ENCODE measurements at regions not wholly inside any gene's neighbourhood (a gene's known extent, or its start where the extent isn't known, plus 50 kb on each side); places are given as distances from the start of the nearest gene placed in this dataset.

GRCh38 chr11:19428206-19429002 is 187.7 kb upstream of the E2F8 start:
- in situ Hi-C loops (cut with MboI) = no loop called here
- BruUV-seq (replicated peaks) = no TSS peak
- ATAC-seq (0 out of 3 replicates have a peak, but pooled peaks have one; percentile 37), FAIRE-seq (peak; percentile 6), DNase-seq (ENCODE audit: extremely low read depth in 1 of 4, low spot score in 3 of 4) (no peak)
- WGBS (ENCODE audit: insufficient coverage, low coverage, missing lambda C conversion rate) = under 1% methylated on average over 8 of the region's 8 CpGs
- intact Hi-C loops (cut with micrococcal nuclease) = no loop called here
- no peak overlapping the region for H3K9ac ChIP-seq (ENCODE audit: insufficient read depth in 1 of 2, low read depth in 2 of 2, low read length in 2 of 2)
- no peak overlapping the region for H3K4me3 ChIP-seq
- no peaks in the 10 kb centered on the region for H4K20me1 ChIP-seq (replicated peaks; ENCODE audit: control insufficient read depth, insufficient read depth, low read length)
- POLR2A ChIA-PET = no interaction called here
- H3K27ac ChIP-seq (ENCODE audit: extremely low read depth, low read depth, low read length) = no peak overlapping the region
- H3K9me3 ChIP-seq (replicated peaks; ENCODE audit: control insufficient read depth, insufficient read depth, low read depth, low read length) = no peaks in the 10 kb centered on the region
- no peaks in the 10 kb centered on the region for H3K79me2 ChIP-seq (ENCODE audit: control insufficient read depth, insufficient read depth, low read length)
- CTCF ChIA-PET (ENCODE audit: low intra/inter-chr PET ratio) = no interaction called here
- no peak for TF ChIP-seq IFI16 (CRISPR knock-in tag; IDR thresholded peaks at IDR 0.05)
- TF ChIP-seq TRIM24 (IDR thresholded peaks at IDR 0.05) = no peak
- no peak for TF ChIP-seq ILK (tag; IDR thresholded peaks at IDR 0.05; ENCODE audit: borderline replicate concordance, low read depth)
- TF ChIP-seq CC2D1A (IDR thresholded peaks at IDR 0.05) = no peak
- TF ChIP-seq RFX7 (CRISPR knock-in tag; IDR thresholded peaks at IDR 0.05) = no peak
- no peak for TF ChIP-seq PPARD (CRISPR knock-in tag; IDR thresholded peaks at IDR 0.05)
- TF ChIP-seq MAFG (tag; conservative IDR thresholded peaks at IDR 0.05) = no peak
- no peak for TF ChIP-seq ZBTB33 (CRISPR knock-in tag; IDR thresholded peaks at IDR 0.05)
- TF ChIP-seq MAX (CRISPR knock-in tag; IDR thresholded peaks at IDR 0.05) = no peak
- no peak for TF ChIP-seq PHF20 (IDR thresholded peaks at IDR 0.05; ENCODE audit: partially characterized antibody)
- TF ChIP-seq GTF3C2 (IDR thresholded peaks at IDR 0.05; ENCODE audit: borderline replicate concordance, extremely low read depth, insufficient read length) = no peak
- TF ChIP-seq ZNF395 (CRISPR knock-in tag; IDR thresholded peaks at IDR 0.05) = no peak
- TF ChIP-seq SMARCA5 (IDR thresholded peaks at IDR 0.05) = no peak
- no peak for TF ChIP-seq KLF6 (CRISPR knock-in tag; IDR thresholded peaks at IDR 0.05; ENCODE audit: borderline replicate concordance)
- H3K4me2 ChIP-seq (ENCODE audit: insufficient read depth, low read length) = no peak overlapping the region
- H3K27me3 ChIP-seq (ENCODE audit: control insufficient read depth in 2 of 2, insufficient read depth in 2 of 2, low read length in 2 of 2) = peaks cover 10 to 31% of the 10 kb centered on the region in 2 experiments
- H3K4me1 ChIP-seq (replicated peaks in 1 of 2; ENCODE audit: control insufficient read depth in 2 of 2, insufficient read depth in 2 of 2, low read length in 2 of 2) = no peaks in the 10 kb centered on the region
- no peaks in the 10 kb centered on the region for H3K9me1 ChIP-seq (ENCODE audit: control insufficient read depth, insufficient read depth, low read length)
- H3K36me3 ChIP-seq (ENCODE audit: control insufficient read depth, insufficient read depth, low read length) = no peaks in the 10 kb centered on the region
- H2AFZ ChIP-seq (ENCODE audit: low read depth, low read length) = no peak overlapping the region
